Neural progenitor cell (in vitro differentiated cells): ENCODE measurements at regions not wholly inside any gene's neighbourhood (a gene's known extent, or its start where the extent isn't known, plus 50 kb on each side); places are given as distances from the start of the nearest gene placed in this dataset.

ENCODE experiments used
- DNase-seq: peaks from one replicate; pipeline ENCODE4 v3.0.0-alpha.2; 2016; ENCODE audit warnings: low spot score
- H2AFZ ChIP-seq: fragments of 200-600 bp; sonication (generic); replicated peaks from 2 replicates; pipeline ENCODE4 v1.6.1; 2016; ENCODE audit warnings: antibody characterized with exemption
- H3F3A ChIP-seq: fragments of 200-600 bp; sonication (generic); 2 replicates; pipeline ENCODE4 v1.6.1; 2016; ENCODE audit warnings: antibody characterized with exemption, low read depth
- H3K27ac ChIP-seq: fragments of 200-600 bp; sonication (generic); 2 replicates; pipeline ENCODE4 v1.5.1; 2016; ENCODE audit warnings: mild to moderate bottlenecking
- H3K27me3 ChIP-seq: fragments of 200-600 bp; sonication (generic); 2 replicates; pipeline ENCODE4 v1.6.1; 2016; ENCODE audit warnings: mild to moderate bottlenecking, moderate library complexity
- H3K36me3 ChIP-seq: fragments of 200-600 bp; sonication (generic); 2 replicates; pipeline ENCODE4 v1.5.1; 2016
- H3K4me1 ChIP-seq: fragments of 200-600 bp; sonication (generic); 2 replicates; pipeline ENCODE4 v1.6.1; 2016; ENCODE audit warnings: mixed run types
- H3K4me2 ChIP-seq: fragments of 200-600 bp; sonication (generic); 2 replicates; pipeline ENCODE4 v1.6.1; 2016
- H3K4me3 ChIP-seq: fragments of 200-600 bp; sonication (generic); 2 replicates; pipeline ENCODE4 v1.5.1; 2016
- H3K79me2 ChIP-seq: fragments of 200-600 bp; sonication (generic); 2 replicates; pipeline ENCODE4 v1.6.1; 2016; ENCODE audit warnings: low read depth
- H3K9ac ChIP-seq: fragments of 200-600 bp; sonication (generic); 2 replicates; pipeline ENCODE4 v1.6.1; 2016
- H3K9me3 ChIP-seq: fragments of 200-600 bp; sonication (generic); 2 replicates; pipeline ENCODE4 v1.5.1; 2016; ENCODE audit warnings: low read depth
- H4K20me1 ChIP-seq: fragments of 200-600 bp; sonication (generic); 2 replicates; pipeline ENCODE4 v1.6.1; 2016; ENCODE audit warnings: low read depth
- H3K27ac Mint-ChIP-seq: 3 replicates; pipeline ENCODE4 v1.8.0; 2021; ENCODE audit warnings: mixed read lengths
- H3K27me3 Mint-ChIP-seq: 2 replicates; pipeline ENCODE4 v1.8.0; 2022; ENCODE audit warnings: low read depth, mild to moderate bottlenecking, inconsistent platforms, moderate library complexity, mixed read lengths; ENCODE audit not compliant: insufficient read depth
- H3K36me3 Mint-ChIP-seq: 3 replicates; pipeline ENCODE4 v1.8.0; 2021; ENCODE audit warnings: mixed read lengths
- H3K4me1 Mint-ChIP-seq: 3 replicates; pipeline ENCODE4 v1.8.0; 2021; ENCODE audit warnings: mixed read lengths
- H3K4me3 Mint-ChIP-seq: 3 replicates; pipeline ENCODE4 v1.8.0; 2021; ENCODE audit warnings: mild to moderate bottlenecking, moderate library complexity, mixed read lengths
- H3K9me3 Mint-ChIP-seq: 3 replicates; pipeline ENCODE4 v1.8.0; 2020; ENCODE audit warnings: mixed read lengths
- CTCF ChIP-seq: fragments of 200-600 bp; sonication (generic); IDR thresholded peaks from 2 replicates; pipeline ENCODE4 v1.5.1; 2017; ENCODE audit warnings: antibody characterized with exemption, mild to moderate bottlenecking
- EZH2 ChIP-seq: fragments of 200-600 bp; sonication (generic); IDR thresholded peaks from 2 replicates; pipeline ENCODE4 v1.6.1; 2017; ENCODE audit warnings: antibody characterized with exemption, mild to moderate bottlenecking, moderate library complexity
- EZH2phosphoT487 ChIP-seq: fragments of 200-600 bp; sonication (generic); IDR thresholded peaks from 2 replicates; pipeline ENCODE4 v1.6.1; 2017; ENCODE audit warnings: antibody characterized with exemption

GRCh38 chr3:35849496-35849895, 210.2 kb downstream of the ARPP21 start:
- H2AFZ ChIP-seq, result no peak overlapping the region
- no peak overlapping the region for H3K27ac ChIP-seq
- H3K9me3 Mint-ChIP-seq, result no peaks in the 10 kb centered on the region
- H3K27ac Mint-ChIP-seq, result no peak overlapping the region
- H3K4me1 ChIP-seq, result no peaks in the 10 kb centered on the region
- H3K4me3 ChIP-seq, result no peak overlapping the region
- H3K9ac ChIP-seq, result no peak overlapping the region
- H3K36me3 ChIP-seq, result no peaks in the 10 kb centered on the region
- no peaks in the 10 kb centered on the region for H3F3A ChIP-seq
- H4K20me1 ChIP-seq, result no peaks in the 10 kb centered on the region
- H3K36me3 Mint-ChIP-seq, result no peaks in the 10 kb centered on the region
- no peaks in the 10 kb centered on the region for H3K27me3 Mint-ChIP-seq
- no peak for DNase-seq
- no peaks in the 10 kb centered on the region for H3K79me2 ChIP-seq
- no peaks in the 10 kb centered on the region for H3K27me3 ChIP-seq
- H3K9me3 ChIP-seq, result no peaks in the 10 kb centered on the region
- no peak overlapping the region for H3K4me2 ChIP-seq
- TF ChIP-seq CTCF (no peak), EZH2 (no peak), EZH2phosphoT487 (no peak)
- no peak overlapping the region for H3K4me3 Mint-ChIP-seq
- peaks cover 15% of the 10 kb centered on the region for H3K4me1 Mint-ChIP-seq

GRCh38 chr3:35849963-35850362, 210.6 kb downstream of the ARPP21 start:
- Histone ChIP-seq H2AFZ (no peak overlapping the region), H3F3A (no peaks in the 10 kb centered on the region), H3K79me2 (no peaks in the 10 kb centered on the region), H3K36me3 (no peaks in the 10 kb centered on the region), H3K27ac (no peak overlapping the region), H4K20me1 (no peaks in the 10 kb centered on the region), H3K4me2 (no peak overlapping the region), H3K9ac (no peak overlapping the region), H3K4me3 (no peak overlapping the region), H3K9me3 (no peaks in the 10 kb centered on the region), H3K27me3 (no peaks in the 10 kb centered on the region), H3K4me1 (no peaks in the 10 kb centered on the region)
- Mint-ChIP-seq H3K4me3 (no peak overlapping the region), H3K4me1 (peaks cover 10% of the 10 kb centered on the region), H3K36me3 (no peaks in the 10 kb centered on the region), H3K9me3 (no peaks in the 10 kb centered on the region), H3K27ac (no peak overlapping the region), H3K27me3 (no peaks in the 10 kb centered on the region)
- no peak for TF ChIP-seq EZH2phosphoT487
- no peak for TF ChIP-seq EZH2
- TF ChIP-seq CTCF, result no peak
- no peak for DNase-seq

- Histone ChIP-seq H3K4me3 (no peak overlapping the region), H3K9ac (no peak overlapping the region), H3K4me2 (no peak overlapping the region), H3K4me1 (no peaks in the 10 kb centered on the region), H3F3A (no peaks in the 10 kb centered on the region), H3K27me3 (peaks cover 5% of the 10 kb centered on the region), H3K36me3 (no peaks in the 10 kb centered on the region), H4K20me1 (no peaks in the 10 kb centered on the region), H3K27ac (no peak overlapping the region), H3K9me3 (no peaks in the 10 kb centered on the region), H3K79me2 (no peaks in the 10 kb centered on the region), H2AFZ (no peak overlapping the region)
- H3K27me3 Mint-ChIP-seq, result no peaks in the 10 kb centered on the region
- no peaks in the 10 kb centered on the region for H3K9me3 Mint-ChIP-seq
- H3K27ac Mint-ChIP-seq, result no peak overlapping the region
- DNase-seq, result no peak
- no peak for TF ChIP-seq EZH2phosphoT487
- no peak for TF ChIP-seq EZH2
- no peak for TF ChIP-seq CTCF
- peaks cover 3% of the 10 kb centered on the region for H3K4me1 Mint-ChIP-seq
- no peaks in the 10 kb centered on the region for H3K36me3 Mint-ChIP-seq
- no peak overlapping the region for H3K4me3 Mint-ChIP-seq
Measured at GRCh38 chr3:35857004-35857403, 217.7 kb downstream of the ARPP21 start.

GRCh38 chr3:35862057-35862456, 222.7 kb downstream of the ARPP21 start:
- Histone ChIP-seq H2AFZ (no peak overlapping the region), H4K20me1 (no peaks in the 10 kb centered on the region), H3K79me2 (no peaks in the 10 kb centered on the region), H3K4me1 (peaks cover 2% of the 10 kb centered on the region), H3K4me3 (no peak overlapping the region), H3K27me3 (peaks cover 5% of the 10 kb centered on the region), H3K4me2 (no peak overlapping the region), H3K27ac (no peak overlapping the region), H3K9ac (no peak overlapping the region), H3F3A (no peaks in the 10 kb centered on the region), H3K36me3 (no peaks in the 10 kb centered on the region), H3K9me3 (no peaks in the 10 kb centered on the region)
- Mint-ChIP-seq H3K27me3 (peaks cover 2% of the 10 kb centered on the region), H3K4me1 (peaks cover 8% of the 10 kb centered on the region), H3K4me3 (no peak overlapping the region), H3K27ac (no peak overlapping the region), H3K9me3 (no peaks in the 10 kb centered on the region), H3K36me3 (no peaks in the 10 kb centered on the region)
- no peak for TF ChIP-seq CTCF
- TF ChIP-seq EZH2phosphoT487, result no peak
- DNase-seq, result no peak
